ENCODE measurements at regions not wholly inside any gene's neighbourhood (a gene's known extent, or its start where the extent isn't known, plus 50 kb on each side); places are given as distances from the start of the nearest gene placed in this dataset.

GRCh38 chr14:95006051-95006450, 151.3 kb downstream of the DICER1 start:
- no peak for DNase-seq (ENCODE audit: low read depth, low spot score)
- Histone ChIP-seq H3K79me2 (ENCODE audit: control insufficient read depth, insufficient read depth, low read length) (no peaks in the 10 kb centered on the region), H4K20me1 (ENCODE audit: control insufficient read depth, insufficient read depth) (no peaks in the 10 kb centered on the region), H3K9ac (ENCODE audit: control insufficient read depth, insufficient read depth, low read length) (no peak overlapping the region), H3K27me3 (replicated peaks in 1 of 2; ENCODE audit: control insufficient read depth in 2 of 2, insufficient read depth in 2 of 2, low read length in 1 of 2) (peaks cover 2% of the 10 kb centered on the region in 2 experiments; a peak in 3 of 4 replicates), H3K27ac (ENCODE audit: control insufficient read depth, insufficient read depth) (no peak overlapping the region), H3K4me1 (ENCODE audit: control insufficient read depth, insufficient read depth, low read length) (no peaks in the 10 kb centered on the region), H3K4me2 (ENCODE audit: control insufficient read depth, insufficient read depth) (no peak overlapping the region), H3K4me3 (no peak overlapping the region), H3K36me3 (ENCODE audit: control insufficient read depth in 2 of 2, insufficient read depth in 2 of 2, low read length in 1 of 2) (no peaks in the 10 kb centered on the region), H2AFZ (ENCODE audit: control insufficient read depth, low read depth, low read length) (no peak overlapping the region), H3K9me3 (replicated peaks; ENCODE audit: control insufficient read depth, insufficient read depth, low read length) (no peaks in the 10 kb centered on the region)
- no peak for ATAC-seq
- no TSS peak for BruUV-seq (replicated peaks)
- POLR2A ChIA-PET: no interaction called here
- WGBS (ENCODE audit: insufficient coverage, insufficient replicate concordance, low lambda C conversion rate, missing lambda C conversion rate): 51% methylated on average over 3 of the region's 3 CpGs
- in situ Hi-C loops (cut with MboI): no loop called here
- CTCF ChIA-PET: interaction anchor here (0.9 kb wide), 1 partner anchor 12 kb away, joined by 3 read pairs; no protein-coding TSS in a partner anchor
- SMC1A ChIA-PET (ENCODE audit: uncharacterized antibody, unreplicated experiment): interaction anchor here (1.2 kb wide), 1 partner anchor 144 kb away, joined by 3 read pairs; no protein-coding TSS in a partner anchor
- RAD21 ChIA-PET (ENCODE audit: unreplicated experiment): no interaction called here
- TF ChIP-seq MYB (IDR thresholded peaks at IDR 0.05; ENCODE audit: borderline replicate concordance, low read depth, low read length) (no peak), SP1 (IDR thresholded peaks at IDR 0.05; ENCODE audit: low read depth, low read length) (no peak), TBL1XR1 (IDR thresholded peaks at IDR 0.05; ENCODE audit: low read depth, low read length) (no peak), E2F4 (IDR thresholded peaks at IDR 0.05; ENCODE audit: low read depth, low read length) (no peak), MTA2 (IDR thresholded peaks at IDR 0.05; ENCODE audit: low read depth) (no peak), PBX3 (IDR thresholded peaks at IDR 0.05; ENCODE audit: insufficient replicate concordance, low read depth, low read length) (no peak), NBN (IDR thresholded peaks at IDR 0.05) (no peak), CTCF (IDR thresholded peaks at IDR 0.05 in 2 of 3, conservative IDR thresholded peaks at IDR 0.05 in 1 of 3; ENCODE audit: control insufficient read depth in 2 of 3, extremely low read depth in 1 of 3, insufficient read depth in 1 of 3, low read depth in 3 of 3, low read length in 3 of 3) (no peak), CEBPB (IDR thresholded peaks at IDR 0.05; ENCODE audit: borderline replicate concordance in 1 of 2, low read depth in 2 of 2, low read length in 2 of 2) (no peak)
- no peak for FAIRE-seq
- intact Hi-C loops (cut with micrococcal nuclease; ENCODE audit: unreplicated experiment): no loop called here

Measured in GM12878 (cell line).